GM10266 (cell line): ENCODE measurements at regions not wholly inside any gene's neighbourhood (a gene's known extent, or its start where the extent isn't known, plus 50 kb on each side); places are given as distances from the start of the nearest gene placed in this dataset.

Source experiments
- DNase-seq: peaks from one replicate; pipeline ENCODE4 v3.0.0; 2012; ENCODE audit errors: extremely low spot score
- TF ChIP-seq, protein P1 (sequence below): IDR thresholded peaks from 2 replicates; pipeline ENCODE4 v1.5.1; 2012; ENCODE audit warnings: mild to moderate bottlenecking, low read depth; ENCODE audit not compliant: control insufficient read depth, insufficient read depth; ENCODE audit errors: missing control alignments

- DNase-seq = no peak
Observed at GRCh38 chr5:7978991-7979390, 110.0 kb downstream of the MTRR start.

DNA sequence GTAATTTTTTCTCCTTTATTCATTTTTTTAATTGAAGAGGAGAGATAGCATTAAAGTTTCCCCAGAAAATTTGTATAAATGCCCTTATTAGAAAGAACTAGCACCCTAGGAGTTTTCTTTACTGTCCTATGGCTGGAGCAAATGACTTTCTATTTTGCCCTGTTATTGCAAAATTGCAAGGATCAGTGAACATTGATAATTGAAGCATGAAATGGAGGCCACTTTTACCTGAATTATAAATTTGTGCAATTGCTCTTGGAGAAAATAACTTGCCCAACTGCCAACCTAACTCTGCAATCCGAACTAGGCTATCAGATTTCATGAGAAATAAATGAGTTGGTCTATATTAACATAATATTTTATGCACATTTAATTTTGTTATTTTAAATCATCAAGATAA lies 111.9 kb downstream of the MTRR start:
- no peak for DNase-seq
- TF ChIP-seq, protein P1, sequence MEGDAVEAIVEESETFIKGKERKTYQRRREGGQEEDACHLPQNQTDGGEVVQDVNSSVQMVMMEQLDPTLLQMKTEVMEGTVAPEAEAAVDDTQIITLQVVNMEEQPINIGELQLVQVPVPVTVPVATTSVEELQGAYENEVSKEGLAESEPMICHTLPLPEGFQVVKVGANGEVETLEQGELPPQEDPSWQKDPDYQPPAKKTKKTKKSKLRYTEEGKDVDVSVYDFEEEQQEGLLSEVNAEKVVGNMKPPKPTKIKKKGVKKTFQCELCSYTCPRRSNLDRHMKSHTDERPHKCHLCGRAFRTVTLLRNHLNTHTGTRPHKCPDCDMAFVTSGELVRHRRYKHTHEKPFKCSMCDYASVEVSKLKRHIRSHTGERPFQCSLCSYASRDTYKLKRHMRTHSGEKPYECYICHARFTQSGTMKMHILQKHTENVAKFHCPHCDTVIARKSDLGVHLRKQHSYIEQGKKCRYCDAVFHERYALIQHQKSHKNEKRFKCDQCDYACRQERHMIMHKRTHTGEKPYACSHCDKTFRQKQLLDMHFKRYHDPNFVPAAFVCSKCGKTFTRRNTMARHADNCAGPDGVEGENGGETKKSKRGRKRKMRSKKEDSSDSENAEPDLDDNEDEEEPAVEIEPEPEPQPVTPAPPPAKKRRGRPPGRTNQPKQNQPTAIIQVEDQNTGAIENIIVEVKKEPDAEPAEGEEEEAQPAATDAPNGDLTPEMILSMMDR = no peak

More at GRCh38 chr5:7978991-7979390, 110.0 kb downstream of the MTRR start:
- TF ChIP-seq, protein P1 = no peak

DNA sequence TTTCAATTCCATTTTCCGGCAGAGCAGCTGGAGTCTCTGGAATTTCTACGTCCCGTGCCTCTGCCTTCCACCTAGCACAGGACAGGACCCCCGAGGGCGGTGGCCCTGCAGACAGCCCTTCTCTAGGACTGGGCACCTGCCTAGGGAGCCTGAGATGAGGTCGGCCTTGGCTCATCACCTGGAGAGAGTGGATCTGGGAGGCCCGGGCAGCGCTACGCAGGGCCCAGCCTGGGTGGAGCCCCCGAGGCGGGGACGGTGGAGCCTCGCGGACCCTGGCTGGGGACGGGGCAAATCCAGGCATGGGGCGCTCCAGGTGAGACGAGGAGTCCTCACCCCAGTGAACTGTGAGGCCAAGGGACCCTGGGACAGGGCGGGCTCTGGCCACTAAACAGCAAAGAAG lies 114.5 kb downstream of the MTRR start:
- no peak for DNase-seq

DNA sequence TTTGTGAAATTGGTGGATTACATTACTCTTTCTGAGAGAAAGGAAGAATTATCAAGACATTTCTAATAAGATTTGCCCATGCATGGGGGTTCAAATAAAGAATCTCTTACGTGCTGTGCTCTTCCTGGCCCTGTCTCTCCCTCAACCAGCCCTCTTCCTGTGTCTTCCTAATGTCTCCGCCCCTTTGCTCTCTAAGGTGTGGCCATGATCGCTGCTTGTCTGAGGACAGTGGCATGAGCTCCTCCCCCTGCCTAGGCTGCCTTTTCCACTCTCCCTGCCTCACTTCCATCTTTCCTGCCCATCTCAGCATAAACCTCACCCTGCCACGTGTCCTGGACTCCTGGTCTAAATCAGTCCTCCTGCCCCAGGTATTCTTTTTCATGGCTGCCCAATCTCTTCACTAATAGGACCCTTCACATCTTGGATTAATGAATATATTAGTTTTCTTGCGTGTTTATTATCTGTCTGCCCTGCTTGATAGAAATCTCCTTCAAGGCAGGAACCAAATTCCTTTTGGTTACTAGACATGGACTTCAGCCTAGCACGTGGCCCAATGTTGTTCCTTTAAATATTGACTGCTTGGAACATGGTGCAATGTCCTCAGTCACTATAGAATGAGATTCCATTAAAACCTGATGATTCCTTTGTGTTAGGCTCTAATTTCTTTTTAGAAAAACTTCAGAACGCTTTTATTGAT lies 122.3 kb downstream of the MTRR start:
- DNase-seq = no peak

More for the DNA sequence above, 114.5 kb downstream of the MTRR start:
- TF ChIP-seq, protein P1 = no peak

DNA sequence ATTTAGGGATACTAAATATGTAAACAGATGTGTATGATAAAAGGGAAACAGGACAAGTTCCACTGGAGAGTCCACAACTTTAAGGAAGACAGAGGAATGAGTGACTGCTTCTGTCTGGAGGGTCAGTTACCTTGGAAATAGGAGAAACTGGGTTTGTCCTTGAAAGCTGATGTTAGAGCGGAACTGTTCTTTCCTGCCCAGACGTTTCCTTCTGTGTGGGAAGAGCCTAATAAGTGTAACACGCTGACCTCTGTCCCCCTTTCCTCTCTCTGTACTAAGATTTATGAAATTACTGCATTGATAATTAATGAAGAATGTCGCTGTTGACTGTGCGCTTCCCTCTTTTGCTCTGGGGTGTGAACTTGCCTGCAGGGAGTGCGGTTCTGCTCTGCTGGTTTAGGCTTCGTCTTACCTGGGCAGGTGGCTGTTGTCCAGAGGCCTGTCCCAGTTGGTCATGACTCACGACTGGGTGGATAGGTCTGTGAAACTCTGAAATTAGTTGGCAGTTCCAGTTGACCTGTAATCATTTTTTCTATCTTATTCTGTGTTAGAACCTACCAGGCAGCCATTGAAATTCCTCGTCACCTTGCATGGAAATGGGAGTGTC lies 126.8 kb downstream of the MTRR start:
- DNase-seq = no peak
- TF ChIP-seq, protein P1 = no peak

More for the DNA sequence above, 122.3 kb downstream of the MTRR start:
- TF ChIP-seq, protein P1 = no peak

GRCh38 chr5:8005416-8005815 lies 136.5 kb downstream of the MTRR start:
- no peak for DNase-seq
- TF ChIP-seq, protein P1 = no peak
